Left lung (tissue), 4 donors: ENCODE measurements at regions not wholly inside any gene's neighbourhood (a gene's known extent, or its start where the extent isn't known, plus 50 kb on each side); places are given as distances from the start of the nearest gene placed in this dataset.

Experiments
- ATAC-seq: fragments of 200-7000 bp; cut with Tn5 transposase; one replicate; pipeline ENCODE4 v1.9.1; 2020; ENCODE audit warnings: moderate library complexity
- DNase-seq, 4 donors: peaks; one replicate each; pipeline ENCODE4 v3.0.0-alpha.2; 2013 to 2020
- H3K27ac ChIP-seq, 2 donors: fragments of 200-600 bp; sonication (generic) in 1 of 2; one replicate each; pipeline versions ENCODE4 v1.5.0 to v1.8.0; 2020 to 2021
- H3K27me3 ChIP-seq, 2 donors: fragments of 200-600 bp; sonication (generic) in 1 of 2; one replicate each; pipeline versions ENCODE4 v1.5.0 to v1.8.0; 2020 to 2021
- H3K36me3 ChIP-seq, 2 donors: fragments of 200-600 bp; sonication (generic) in 1 of 2; one replicate each; pipeline versions ENCODE4 v1.5.0 to v1.8.0; 2020 to 2021
- H3K4me1 ChIP-seq, 2 donors: fragments of 200-600 bp; one replicate each; pipeline ENCODE4 v1.8.0; 2021
- H3K4me3 ChIP-seq, 2 donors: fragments of 200-600 bp; sonication (generic) in 1 of 2; one replicate each; pipeline versions ENCODE4 v1.5.0 to v1.8.0; 2020 to 2021; ENCODE audit warnings: mild to moderate bottlenecking in 1 of 2
- H3K9me3 ChIP-seq, 2 donors: fragments of 200-600 bp; sonication (generic) in 1 of 2; one replicate each; pipeline versions ENCODE4 v1.5.0 to v1.8.0; 2020 to 2021
- CTCF ChIP-seq, 2 donors: fragments of 200-600 bp; sonication (generic) in 1 of 2; IDR thresholded peaks; one replicate each; pipeline versions ENCODE4 v1.5.0 to v1.8.0; 2021; ENCODE audit warnings: antibody characterized with exemption in 2 of 2
- intact Hi-C, 2 donors: fragments of 100-400 bp; cut with DNase I; formaldehyde crosslinking; loops; one replicate each; pipeline versions ENCODE4 v1.11.2 to v1.14.2; 2022
- donor health status: DM: no; HTN: yes; CAD: no.
- donor health status: DM: no; HTN: no; CAD: no.

- no peak overlapping the region for H3K27ac ChIP-seq
- H3K4me1 ChIP-seq: no peaks in the 10 kb centered on the region
- intact Hi-C loops: no loop called here
- H3K9me3 ChIP-seq: no peaks in the 10 kb centered on the region
- no peak for ATAC-seq
- DNase-seq: no peak
- TF ChIP-seq CTCF (IDR thresholded peaks at IDR 0.05): no peak
- no peak overlapping the region for H3K4me3 ChIP-seq
- no peaks in the 10 kb centered on the region for H3K36me3 ChIP-seq
- no peaks in the 10 kb centered on the region for H3K27me3 ChIP-seq
These were observed 136.8 kb upstream of the SLC4A4 start for GRCh38 chr4:71201817-71202576.

GRCh38 chr4:71202705-71203104 is 136.1 kb upstream of the SLC4A4 start:
- H3K27ac ChIP-seq: no peak overlapping the region
- H3K27me3 ChIP-seq: no peaks in the 10 kb centered on the region
- H3K4me1 ChIP-seq: no peaks in the 10 kb centered on the region
- DNase-seq (no peak), ATAC-seq (no peak)
- no peak for TF ChIP-seq CTCF (IDR thresholded peaks at IDR 0.05)
- no peaks in the 10 kb centered on the region for H3K36me3 ChIP-seq
- intact Hi-C loops: no loop called here
- H3K9me3 ChIP-seq: no peaks in the 10 kb centered on the region
- H3K4me3 ChIP-seq: no peak overlapping the region

GRCh38 chr4:71204056-71204455 is 134.8 kb upstream of the SLC4A4 start:
- H3K27me3 ChIP-seq: no peaks in the 10 kb centered on the region
- no peak overlapping the region for H3K27ac ChIP-seq
- DNase-seq (no peak), ATAC-seq (no peak)
- no peak for TF ChIP-seq CTCF (IDR thresholded peaks at IDR 0.05)
- H3K4me1 ChIP-seq: no peaks in the 10 kb centered on the region
- no peaks in the 10 kb centered on the region for H3K36me3 ChIP-seq
- H3K9me3 ChIP-seq: no peaks in the 10 kb centered on the region
- intact Hi-C loops: no loop called here
- no peak overlapping the region for H3K4me3 ChIP-seq

- no peak overlapping the region for H3K27ac ChIP-seq
- H3K9me3 ChIP-seq: no peaks in the 10 kb centered on the region
- H3K36me3 ChIP-seq: no peaks in the 10 kb centered on the region
- no peak for DNase-seq
- no peak overlapping the region for H3K4me3 ChIP-seq
- no peak for ATAC-seq
- no peaks in the 10 kb centered on the region for H3K27me3 ChIP-seq
- intact Hi-C loops: no loop called here
- H3K4me1 ChIP-seq: no peaks in the 10 kb centered on the region
- no peak for TF ChIP-seq CTCF (IDR thresholded peaks at IDR 0.05)
These were observed 132.1 kb upstream of the SLC4A4 start for GRCh38 chr4:71206763-71207162.

- TF ChIP-seq CTCF (IDR thresholded peaks at IDR 0.05): no peak
- Histone ChIP-seq H3K4me1 (no peaks in the 10 kb centered on the region), H3K36me3 (no peaks in the 10 kb centered on the region), H3K4me3 (no peak overlapping the region), H3K27me3 (no peaks in the 10 kb centered on the region), H3K27ac (no peak overlapping the region), H3K9me3 (no peaks in the 10 kb centered on the region)
- no peak for DNase-seq
- peak; percentile 84 for ATAC-seq
- intact Hi-C loops: no loop called here
These were observed 129.7 kb upstream of the SLC4A4 start for GRCh38 chr4:71209161-71209560.
